ENCODE measurements at regions not wholly inside any gene's neighbourhood (a gene's known extent, or its start where the extent isn't known, plus 50 kb on each side); places are given as distances from the start of the nearest gene placed in this dataset.

- DNase-seq (ENCODE audit: low spot score) = no peak
- in situ Hi-C loops (cut with HindIII; ENCODE audit: low sequenced_read_pairs) = no loop called here
These were observed 75.5 kb downstream of the RFLNA start for GRCh38 chr12:124370384-124370783.

GRCh38 chr12:124369827-124370378 is 75.0 kb downstream of the RFLNA start:
- in situ Hi-C loops (cut with HindIII; ENCODE audit: low sequenced_read_pairs) = no loop called here
- DNase-seq (ENCODE audit: low spot score) = no peak

- in situ Hi-C loops (cut with HindIII; ENCODE audit: low sequenced_read_pairs) = no loop called here
- peak; percentile 62 for DNase-seq (ENCODE audit: low spot score)
These were observed 74.3 kb downstream of the RFLNA start for GRCh38 chr12:124369055-124369826.

GRCh38 chr12:124368421-124369032 is 73.6 kb downstream of the RFLNA start:
- in situ Hi-C loops (cut with HindIII; ENCODE audit: low sequenced_read_pairs) = no loop called here
- DNase-seq (ENCODE audit: low spot score) = no peak

- in situ Hi-C loops (cut with HindIII; ENCODE audit: low sequenced_read_pairs) = no loop called here
- no peak for DNase-seq (ENCODE audit: low spot score)
These were observed 71.0 kb downstream of the RFLNA start for GRCh38 chr12:124365726-124366430.

Measured in G401 (cell line).